Activated CD4-positive, alpha-beta memory T cell treated with anti-CD3 and anti-CD28 coated beads for 36 hours (primary cell): ENCODE measurements at regions not wholly inside any gene's neighbourhood (a gene's known extent, or its start where the extent isn't known, plus 50 kb on each side); places are given as distances from the start of the nearest gene placed in this dataset.

Source experiments
- CTCF ChIA-PET: fragments of 350-600 bp; sonication (Branson Sonifier 250); formaldehyde crosslinking; loops from one replicate; lab custom pipeline; 2021; ENCODE audit warnings: antibody characterized with exemption, inconsistent platforms; lab: Charles Lee
- POLR2A ChIA-PET: fragments of 350-600 bp; sonication (Branson Sonifier 250); formaldehyde crosslinking; loops from one replicate; lab custom pipeline; 2021; ENCODE audit warnings: antibody characterized with exemption; lab: Charles Lee
- DNase-seq: peaks from one replicate; pipeline ENCODE4 v3.0.0-alpha.2; 2020
- H3K27ac Mint-ChIP-seq: one replicate; pipeline ENCODE4 v1.8.0; 2021; ENCODE audit warnings: mixed read lengths
- H3K27me3 Mint-ChIP-seq: one replicate; pipeline ENCODE4 v1.8.0; 2021; ENCODE audit warnings: mixed read lengths
- H3K36me3 Mint-ChIP-seq: one replicate; pipeline ENCODE4 v1.8.0; 2021; ENCODE audit warnings: mixed read lengths
- H3K4me1 Mint-ChIP-seq: one replicate; pipeline ENCODE4 v1.8.0; 2021; ENCODE audit warnings: low read depth, mixed read lengths
- H3K4me3 Mint-ChIP-seq: one replicate; pipeline ENCODE4 v1.8.0; 2021; ENCODE audit warnings: mild to moderate bottlenecking, mixed read lengths
- H3K9me3 Mint-ChIP-seq: one replicate; pipeline ENCODE4 v1.8.0; 2021; ENCODE audit warnings: mixed read lengths
- intact Hi-C: fragments of 100-400 bp; cut with micrococcal nuclease; formaldehyde crosslinking; loops from one replicate; pipeline ENCODE4 v1.15.1; 2023

DNA sequence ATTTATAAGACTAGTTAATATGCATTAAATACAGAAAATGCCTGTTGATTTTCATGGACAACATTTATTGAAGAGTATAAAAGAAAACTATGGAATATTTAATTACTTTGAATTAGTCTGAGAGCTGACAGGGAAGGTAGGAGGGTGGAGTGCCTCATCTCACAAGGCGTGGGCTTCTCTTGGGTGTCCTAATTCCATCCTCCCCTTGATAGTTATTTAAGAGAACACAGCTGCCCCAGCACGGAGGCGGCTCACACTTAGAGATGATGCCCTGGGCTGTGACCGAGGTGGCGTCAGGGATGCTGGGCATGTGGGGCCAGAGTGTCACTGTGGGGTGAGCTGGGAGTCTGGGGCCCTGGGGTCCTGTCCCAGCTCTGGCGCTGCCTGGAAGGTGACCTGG is 493.0 kb downstream of the PTPRU start:
- CTCF ChIA-PET, result no interaction called here
- intact Hi-C loops, result no loop called here
- peaks cover 2% of the 10 kb centered on the region for H3K27me3 Mint-ChIP-seq
- no peaks in the 10 kb centered on the region for H3K9me3 Mint-ChIP-seq
- H3K4me1 Mint-ChIP-seq, result no peaks in the 10 kb centered on the region
- H3K27ac Mint-ChIP-seq, result no peak overlapping the region
- no peak overlapping the region for H3K4me3 Mint-ChIP-seq
- DNase-seq, result no peak
- POLR2A ChIA-PET, result no interaction called here
- no peaks in the 10 kb centered on the region for H3K36me3 Mint-ChIP-seq

GRCh38 chr1:29728703-29729102 is 492.4 kb downstream of the PTPRU start:
- Mint-ChIP-seq H3K4me3 (no peak overlapping the region), H3K36me3 (no peaks in the 10 kb centered on the region), H3K9me3 (peaks cover 3% of the 10 kb centered on the region), H3K4me1 (no peaks in the 10 kb centered on the region), H3K27ac (no peak overlapping the region), H3K27me3 (peaks cover 2% of the 10 kb centered on the region)
- DNase-seq, result no peak
- intact Hi-C loops, result no loop called here
- ChIA-PET POLR2A (no interaction called here), CTCF (no interaction called here)

DNA sequence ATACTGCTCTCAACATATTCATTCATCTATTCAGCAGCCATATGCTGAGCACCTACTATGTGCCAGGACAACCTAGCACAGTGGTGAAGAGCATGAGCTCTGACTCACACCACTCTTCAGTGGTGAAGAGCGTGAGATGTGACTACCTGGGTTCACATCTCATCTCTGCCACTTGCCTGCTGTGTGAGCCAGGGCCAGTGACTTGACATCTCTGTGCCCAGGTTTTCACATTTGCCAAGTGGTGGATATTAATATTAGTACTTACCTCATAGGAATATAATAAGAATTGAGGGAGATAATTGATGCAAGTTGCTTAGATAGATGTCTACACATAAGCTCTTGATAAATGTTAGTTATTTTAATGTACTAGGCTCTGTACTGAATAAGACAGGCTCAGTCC is 488.9 kb downstream of the PTPRU start:
- H3K4me3 Mint-ChIP-seq, result no peak overlapping the region
- POLR2A ChIA-PET, result no interaction called here
- CTCF ChIA-PET, result no interaction called here
- intact Hi-C loops, result no loop called here
- H3K27me3 Mint-ChIP-seq, result peaks cover 10% of the 10 kb centered on the region
- no peak for DNase-seq
- no peaks in the 10 kb centered on the region for H3K4me1 Mint-ChIP-seq
- H3K27ac Mint-ChIP-seq, result no peak overlapping the region
- no peaks in the 10 kb centered on the region for H3K36me3 Mint-ChIP-seq
- peaks cover 12% of the 10 kb centered on the region for H3K9me3 Mint-ChIP-seq

DNA sequence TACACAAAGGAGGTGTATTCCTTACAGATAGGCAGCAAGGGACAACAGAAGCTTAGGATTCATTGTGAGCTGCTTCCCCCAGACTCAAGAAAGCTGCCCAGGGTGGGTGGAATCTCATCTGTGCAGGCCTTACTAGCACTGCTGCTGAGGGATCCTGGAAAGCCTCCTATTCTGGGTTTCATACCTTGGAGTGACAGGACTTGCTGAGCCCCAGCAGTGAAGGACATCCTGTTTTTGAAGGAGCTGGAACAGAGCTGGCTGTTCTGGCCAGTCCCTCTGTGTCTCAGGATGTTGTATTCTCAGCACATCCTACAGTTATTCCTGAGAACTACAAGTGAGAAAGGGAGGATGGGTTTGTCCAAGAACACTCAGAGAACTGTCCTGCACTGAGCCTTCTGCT is 486.3 kb downstream of the PTPRU start:
- intact Hi-C loops, result no loop called here
- no peak overlapping the region for H3K27ac Mint-ChIP-seq

DNA sequence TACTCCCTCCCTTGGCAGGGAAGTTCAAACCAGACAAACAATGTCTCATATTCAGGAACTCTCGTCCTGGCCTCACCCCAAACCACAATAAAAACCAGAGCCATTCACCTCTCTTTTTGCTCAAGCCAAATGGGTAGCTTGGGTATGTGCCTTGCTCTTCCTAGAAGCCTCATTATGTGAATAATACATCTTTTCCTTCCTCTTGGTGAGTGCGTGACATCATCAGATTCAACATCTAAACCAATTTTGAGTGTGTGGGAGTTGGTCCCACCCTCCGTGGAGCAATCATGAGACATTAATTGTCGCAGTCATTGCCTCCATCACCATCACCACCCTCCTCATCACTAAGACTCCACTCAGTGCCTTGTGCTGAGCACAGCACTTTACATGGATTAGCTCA is 482.9 kb downstream of the PTPRU start:
- Mint-ChIP-seq H3K4me3 (no peak overlapping the region), H3K4me1 (peaks cover 2% of the 10 kb centered on the region), H3K36me3 (no peaks in the 10 kb centered on the region), H3K9me3 (peaks cover 26% of the 10 kb centered on the region), H3K27ac (no peak overlapping the region), H3K27me3 (peaks cover 25% of the 10 kb centered on the region)
- POLR2A ChIA-PET, result no interaction called here
- peak; percentile 22 for DNase-seq
- intact Hi-C loops, result loop anchor here (10.0 kb wide), 1 partner anchor 754 kb away; no protein-coding TSS in a partner anchor
- CTCF ChIA-PET, result no interaction called here

More for the DNA sequence above, 486.3 kb downstream of the PTPRU start:
- peaks cover 2% of the 10 kb centered on the region for H3K4me1 Mint-ChIP-seq
- no peak for DNase-seq
- ChIA-PET POLR2A (no interaction called here), CTCF (no interaction called here)
- peaks cover 15% of the 10 kb centered on the region for H3K9me3 Mint-ChIP-seq
- H3K36me3 Mint-ChIP-seq, result no peaks in the 10 kb centered on the region
- no peak overlapping the region for H3K4me3 Mint-ChIP-seq
- peaks cover 22% of the 10 kb centered on the region for H3K27me3 Mint-ChIP-seq

GRCh38 chr1:29718791-29719190 is 482.5 kb downstream of the PTPRU start:
- no peak overlapping the region for H3K27ac Mint-ChIP-seq
- CTCF ChIA-PET, result no interaction called here
- POLR2A ChIA-PET, result no interaction called here
- H3K36me3 Mint-ChIP-seq, result no peaks in the 10 kb centered on the region
- DNase-seq, result no peak
- H3K9me3 Mint-ChIP-seq, result peaks cover 24% of the 10 kb centered on the region
- no peak overlapping the region for H3K4me3 Mint-ChIP-seq
- H3K27me3 Mint-ChIP-seq, result peaks cover 26% of the 10 kb centered on the region
- peaks cover 2% of the 10 kb centered on the region for H3K4me1 Mint-ChIP-seq
- intact Hi-C loops, result loop anchor here (10.0 kb wide), 1 partner anchor 754 kb away; no protein-coding TSS in a partner anchor

- Mint-ChIP-seq H3K36me3 (no peaks in the 10 kb centered on the region), H3K4me3 (no peak overlapping the region), H3K27me3 (peaks cover 36% of the 10 kb centered on the region), H3K9me3 (peaks cover 14% of the 10 kb centered on the region), H3K4me1 (peaks cover 17% of the 10 kb centered on the region), H3K27ac (no peak overlapping the region)
- no peak for DNase-seq
- intact Hi-C loops, result loop anchor here (10.0 kb wide), 1 partner anchor 752 kb away; no protein-coding TSS in a partner anchor
- ChIA-PET CTCF (interaction anchor here (1.2 kb wide), 1 partner anchor 13 kb away, joined by 3 read pairs; no protein-coding TSS in a partner anchor), POLR2A (no interaction called here)
Measured at GRCh38 chr1:29716306-29716705, 480.0 kb downstream of the PTPRU start.

GRCh38 chr1:29713857-29714256 is 477.5 kb downstream of the PTPRU start:
- DNase-seq, result no peak
- Mint-ChIP-seq H3K4me1 (peaks cover 31% of the 10 kb centered on the region), H3K4me3 (no peak overlapping the region), H3K9me3 (peaks cover 14% of the 10 kb centered on the region), H3K36me3 (no peaks in the 10 kb centered on the region), H3K27me3 (peaks cover 20% of the 10 kb centered on the region), H3K27ac (no peak overlapping the region)
- ChIA-PET CTCF (no interaction called here), POLR2A (no interaction called here)
- intact Hi-C loops, result loop anchor here (10.0 kb wide), 1 partner anchor 749 kb away; no protein-coding TSS in a partner anchor

- H3K27ac Mint-ChIP-seq, result no peak overlapping the region
- POLR2A ChIA-PET, result no interaction called here
- no peak overlapping the region for H3K4me3 Mint-ChIP-seq
- no peak for DNase-seq
- H3K36me3 Mint-ChIP-seq, result no peaks in the 10 kb centered on the region
- intact Hi-C loops, result loop anchor here (1.0 to 10.0 kb wide), 2 partner anchors 24 to 748 kb away; no protein-coding TSS in a partner anchor
- peaks cover 30% of the 10 kb centered on the region for H3K4me1 Mint-ChIP-seq
- peaks cover 22% of the 10 kb centered on the region for H3K27me3 Mint-ChIP-seq
- H3K9me3 Mint-ChIP-seq, result peaks cover 14% of the 10 kb centered on the region
- CTCF ChIA-PET, result no interaction called here
Measured at GRCh38 chr1:29712801-29713200, 476.5 kb downstream of the PTPRU start.

- Mint-ChIP-seq H3K36me3 (no peaks in the 10 kb centered on the region), H3K4me3 (no peak overlapping the region), H3K9me3 (peaks cover 8% of the 10 kb centered on the region), H3K27ac (peak overlapping the region; percentile 34), H3K4me1 (peaks cover 30% of the 10 kb centered on the region), H3K27me3 (peaks cover 22% of the 10 kb centered on the region)
- ChIA-PET POLR2A (no interaction called here), CTCF (no interaction called here)
- no peak for DNase-seq
- intact Hi-C loops, result loop anchor here (1.0 to 10.0 kb wide), 2 partner anchors 24 to 747 kb away; no protein-coding TSS in a partner anchor
Measured at GRCh38 chr1:29712284-29712651, 475.9 kb downstream of the PTPRU start.

DNA sequence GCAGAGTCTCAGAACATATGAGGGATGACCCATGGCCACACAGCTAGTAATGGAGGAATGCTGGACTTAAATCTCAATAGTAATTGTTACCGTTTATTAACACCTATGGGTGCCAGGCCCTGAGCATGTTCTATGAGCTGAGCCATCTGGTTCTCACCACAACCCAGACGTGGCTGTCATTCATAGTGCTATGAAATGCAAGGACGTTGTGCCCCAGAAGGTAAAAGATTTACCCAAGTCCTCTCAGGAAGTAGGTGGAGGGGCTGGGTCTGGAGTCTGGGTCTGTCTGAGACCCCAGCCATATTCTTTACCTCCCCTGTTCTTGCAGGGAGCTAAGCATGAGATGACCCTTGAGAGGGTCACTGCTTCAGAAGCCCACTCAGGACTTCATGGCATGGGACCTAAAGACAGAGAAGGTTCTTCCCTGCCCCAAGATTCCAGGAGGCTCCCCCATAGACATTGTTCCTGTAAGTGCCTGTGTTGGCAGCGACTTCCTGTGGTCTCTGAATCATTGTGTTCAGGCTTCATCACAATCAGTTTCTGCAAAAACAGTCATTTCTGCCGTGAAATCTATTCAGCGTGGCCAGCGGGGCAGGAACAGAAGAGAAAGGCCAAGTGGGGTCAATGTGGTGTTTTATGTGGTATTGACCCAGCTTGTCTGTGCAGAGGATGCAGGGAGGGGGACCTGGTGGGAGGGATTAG is 475.4 kb downstream of the PTPRU start:
- DNase-seq, result peak; percentile 79
- Mint-ChIP-seq H3K4me1 (peaks cover 30% of the 10 kb centered on the region), H3K4me3 (no peak overlapping the region), H3K27ac (peak overlapping the region; percentile 34), H3K27me3 (peaks cover 19% of the 10 kb centered on the region), H3K36me3 (no peaks in the 10 kb centered on the region), H3K9me3 (peaks cover 4% of the 10 kb centered on the region)
- intact Hi-C loops, result loop anchor here (1.0 to 10.0 kb wide), 2 partner anchors 23 to 747 kb away; no protein-coding TSS in a partner anchor
- POLR2A ChIA-PET, result interaction anchor here (0.6 kb wide), 1 partner anchor 278 kb away, joined by 3 read pairs; no protein-coding TSS in a partner anchor
- CTCF ChIA-PET, result interaction anchor here (0.5 kb wide), 1 partner anchor 834 kb away, joined by 3 read pairs; no protein-coding TSS in a partner anchor

- Mint-ChIP-seq H3K27me3 (peaks cover 30% of the 10 kb centered on the region), H3K4me3 (no peak overlapping the region), H3K9me3 (no peaks in the 10 kb centered on the region), H3K4me1 (peaks cover 30% of the 10 kb centered on the region), H3K36me3 (no peaks in the 10 kb centered on the region), H3K27ac (peak overlapping the region; percentile 5)
- ChIA-PET CTCF (interaction anchor here (1.4 kb wide), 1 partner anchor 20 kb away, joined by 5 read pairs; no protein-coding TSS in a partner anchor), POLR2A (no interaction called here)
- peak; percentile 26 for DNase-seq
- intact Hi-C loops, result loop anchor here (10.0 kb wide), 1 partner anchor 745 kb away; no protein-coding TSS in a partner anchor
Measured at GRCh38 chr1:29709704-29710280, 473.5 kb downstream of the PTPRU start.
